Ishikawa (cell line): ENCODE measurements at regions not wholly inside any gene's neighbourhood (a gene's known extent, or its start where the extent isn't known, plus 50 kb on each side); places are given as distances from the start of the nearest gene placed in this dataset.

ENCODE experiments used
- CEBPB ChIP-seq: IDR thresholded peaks from 2 replicates; pipeline ENCODE4 v1.6.1; 2012
- CREB1 ChIP-seq: IDR thresholded peaks from 2 replicates; pipeline ENCODE4 v1.6.1; 2012; ENCODE audit warnings: low read depth
- EGR1 ChIP-seq: IDR thresholded peaks from 2 replicates; pipeline ENCODE4 v1.6.1; 2012
- EP300 ChIP-seq: IDR thresholded peaks from 2 replicates; pipeline ENCODE4 v1.6.1; 2012; ENCODE audit warnings: borderline replicate concordance
- FOXM1 ChIP-seq: IDR thresholded peaks from 2 replicates; pipeline ENCODE4 v1.6.1; 2012; ENCODE audit warnings: low read depth, borderline replicate concordance
- MAX ChIP-seq: IDR thresholded peaks from 2 replicates; pipeline ENCODE4 v1.6.1; 2012
- NFIC ChIP-seq: IDR thresholded peaks from 2 replicates; pipeline ENCODE4 v1.6.1; 2012
- RAD21 ChIP-seq: IDR thresholded peaks from 2 replicates; pipeline ENCODE4 v1.6.1; 2012; ENCODE audit warnings: low read depth
- REST ChIP-seq: IDR thresholded peaks from 2 replicates; pipeline ENCODE4 v1.6.1; 2012; ENCODE audit warnings: low read depth, mild to moderate bottlenecking
- TAF1 ChIP-seq: IDR thresholded peaks from 2 replicates; pipeline ENCODE4 v1.6.1; 2012; ENCODE audit warnings: low read depth, mild to moderate bottlenecking
- TCF12 ChIP-seq: IDR thresholded peaks from 2 replicates; pipeline ENCODE4 v1.6.1; 2012; ENCODE audit warnings: low read depth
- TEAD4 ChIP-seq: IDR thresholded peaks from 2 replicates; pipeline ENCODE4 v1.6.1; 2012
- USF1 ChIP-seq: IDR thresholded peaks from 2 replicates; pipeline ENCODE4 v1.6.1; 2012
- YY1 ChIP-seq: IDR thresholded peaks from 2 replicates; pipeline ENCODE4 v1.6.1; 2012; ENCODE audit warnings: low read depth
- ZBTB7A ChIP-seq: IDR thresholded peaks from 2 replicates; pipeline ENCODE4 v1.6.1; 2012; ENCODE audit warnings: low read depth

GRCh38 chr1:68973459-68974244 lies 476.8 kb upstream of the DEPDC1 start:
- no peak for TF ChIP-seq TEAD4
- TF ChIP-seq EP300, result no peak
- TF ChIP-seq EGR1, result no peak
- no peak for TF ChIP-seq NFIC
- TF ChIP-seq CEBPB, result no peak
- TF ChIP-seq CREB1, result no peak
- TF ChIP-seq TAF1, result no peak
- no peak for TF ChIP-seq ZBTB7A
- TF ChIP-seq FOXM1, result no peak
- TF ChIP-seq MAX, result no peak
- TF ChIP-seq USF1, result no peak

- TF ChIP-seq RAD21, result peak; percentile 29; the same call in 1 of the 2 replicates
- TF ChIP-seq FOXM1, result no peak
These were observed 477.6 kb upstream of the DEPDC1 start for GRCh38 chr1:68974447-68974846.

- no peak for TF ChIP-seq YY1
- TF ChIP-seq ZBTB7A, result no peak
- no peak for TF ChIP-seq CREB1
- TF ChIP-seq RAD21, result no peak
- TF ChIP-seq MAX, result no peak
- TF ChIP-seq USF1, result no peak
- no peak for TF ChIP-seq FOXM1
- no peak for TF ChIP-seq TAF1
- no peak for TF ChIP-seq EGR1
- no peak for TF ChIP-seq REST
- no peak for TF ChIP-seq TEAD4
- TF ChIP-seq TCF12, result no peak
- no peak for TF ChIP-seq EP300
- no peak for TF ChIP-seq NFIC
- no peak for TF ChIP-seq CEBPB
These were observed 478.5 kb upstream of the DEPDC1 start for GRCh38 chr1:68975212-68975933.

GRCh38 chr1:68976916-68977610 lies 480.2 kb upstream of the DEPDC1 start:
- TF ChIP-seq REST (no peak), RAD21 (no peak), MAX (no peak), ZBTB7A (no peak), YY1 (no peak), CEBPB (no peak), CREB1 (no peak), NFIC (no peak), FOXM1 (no peak), TAF1 (no peak), TEAD4 (no peak), TCF12 (no peak), EGR1 (no peak), USF1 (no peak), EP300 (no peak)

GRCh38 chr1:68979891-68980290 lies 483.0 kb upstream of the DEPDC1 start:
- TF ChIP-seq NFIC (no peak), ZBTB7A (no peak), RAD21 (no peak), USF1 (no peak), MAX (no peak), TEAD4 (no peak), REST (no peak), TCF12 (no peak), EGR1 (no peak), CREB1 (no peak)
